CD4-positive, alpha-beta T cell (primary cell): ENCODE measurements at regions not wholly inside any gene's neighbourhood (a gene's known extent, or its start where the extent isn't known, plus 50 kb on each side); places are given as distances from the start of the nearest gene placed in this dataset.

Source experiments
- ATAC-seq: fragments of 200-7000 bp; cut with Tn5 transposase; one replicate; pipeline ENCODE4 v1.10.0; 2022; ENCODE audit warnings: mild to moderate bottlenecking; ENCODE audit not compliant: poor library complexity
- CTCF ChIA-PET: fragments of 350-600 bp; sonication (Branson Sonifier 250); formaldehyde crosslinking; loops from one replicate; lab custom pipeline; 2021; ENCODE audit warnings: antibody characterized with exemption, inconsistent platforms; lab: Charles Lee
- POLR2A ChIA-PET: fragments of 350-600 bp; sonication (Branson Sonifier 250); formaldehyde crosslinking; loops from one replicate; lab custom pipeline; 2021; ENCODE audit warnings: antibody characterized with exemption, inconsistent platforms; lab: Charles Lee
- DNase-seq, 14 experiments: peaks; one replicate each; pipeline ENCODE4 v3.0.0-alpha.2; 2013 to 2020; ENCODE audit warnings: mixed read lengths in 2 of 14
- H3K27ac ChIP-seq, 2 donors: one replicate each; pipeline versions ENCODE4 v1.5.1 to v1.7.0; 2013; ENCODE audit warnings: low read length in 2 of 2, low read depth in 1 of 2, mild to moderate bottlenecking in 1 of 2
- H3K27me3 ChIP-seq, 2 experiments: 1 replicate in 1 of 2; 2 replicates in 1 of 2; pipeline versions ENCODE4 v1.6.1 to v1.7.0; 2013; ENCODE audit warnings: low read length in 2 of 2, control low read depth in 1 of 2, mild to moderate bottlenecking in 1 of 2, moderate library complexity in 1 of 2; ENCODE audit not compliant: insufficient read depth in 2 of 2, control insufficient read depth in 1 of 2
- H3K36me3 ChIP-seq: one replicate; pipeline ENCODE4 v1.6.1; 2013; ENCODE audit warnings: low read length, control low read depth; ENCODE audit not compliant: insufficient read depth
- H3K4me1 ChIP-seq: one replicate; pipeline ENCODE4 v1.6.1; 2013; ENCODE audit warnings: low read length, control low read depth; ENCODE audit not compliant: insufficient read depth
- H3K4me3 ChIP-seq: one replicate; pipeline ENCODE4 v1.5.1; 2013; ENCODE audit warnings: mild to moderate bottlenecking, low read length, moderate library complexity
- H3K9me3 ChIP-seq, 2 experiments: 1 replicate in 1 of 2; 2 replicates in 1 of 2; pipeline versions ENCODE4 v1.6.1 to v1.7.0; 2013; ENCODE audit warnings: low read length in 2 of 2, mild to moderate bottlenecking in 2 of 2, control low read depth in 1 of 2, moderate library complexity in 1 of 2; ENCODE audit not compliant: control insufficient read depth in 1 of 2, insufficient read depth in 1 of 2
- H3K27ac Mint-ChIP-seq: one replicate; pipeline ENCODE4 v1.8.0; 2020; ENCODE audit warnings: mixed read lengths
- H3K27me3 Mint-ChIP-seq: one replicate; pipeline ENCODE4 v1.8.0; 2021; ENCODE audit warnings: mixed read lengths
- H3K36me3 Mint-ChIP-seq: one replicate; pipeline ENCODE4 v1.8.0; 2021; ENCODE audit warnings: low read depth, mixed read lengths
- H3K4me1 Mint-ChIP-seq: one replicate; pipeline ENCODE4 v1.8.0; 2021; ENCODE audit warnings: low read depth, mixed read lengths
- H3K4me3 Mint-ChIP-seq: one replicate; pipeline ENCODE4 v1.8.0; 2020; ENCODE audit warnings: mild to moderate bottlenecking, mixed read lengths
- H3K9me3 Mint-ChIP-seq: one replicate; pipeline ENCODE4 v1.8.0; 2020; ENCODE audit warnings: mixed read lengths
- CTCF ChIP-seq: fragments of 200-600 bp; IDR thresholded peaks from one replicate; pipeline ENCODE4 v1.8.0; 2022; ENCODE audit warnings: antibody characterized with exemption, mild to moderate bottlenecking
- intact Hi-C, 2 experiments: fragments of 100-400 bp; cut with DNase I in 1 of 2; cut with micrococcal nuclease in 1 of 2; formaldehyde crosslinking; loops; one replicate each; pipeline versions ENCODE4 v1.15.1 to v1.9.0; 2023 to 2025; cut with DNase I, micrococcal nuclease

DNA sequence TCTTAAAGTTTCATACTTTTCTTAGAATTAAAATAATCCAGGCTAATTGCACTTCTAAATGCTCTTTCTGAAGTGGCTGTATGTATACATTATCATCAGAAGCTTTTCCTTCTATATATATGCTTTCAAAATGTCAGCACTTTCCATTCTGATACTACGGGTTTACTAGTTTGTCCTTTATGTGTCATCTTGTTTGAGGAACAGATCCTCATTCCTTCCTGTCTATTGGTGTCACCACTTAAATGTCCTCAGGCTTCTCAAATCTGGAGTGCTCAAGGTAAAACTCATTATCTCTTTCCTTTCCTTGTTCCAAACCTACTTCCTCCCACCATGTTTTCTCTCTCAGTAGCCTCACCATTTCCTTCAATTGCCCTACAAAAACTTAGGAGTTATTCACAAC, 236.3 kb downstream of the CSNK1G3 start:
- POLR2A ChIA-PET, result no interaction called here
- ATAC-seq (no peak), DNase-seq (no peak)
- Histone ChIP-seq H3K4me1 (no peaks in the 10 kb centered on the region), H3K9me3 (no peaks in the 10 kb centered on the region), H3K36me3 (no peaks in the 10 kb centered on the region), H3K4me3 (no peak overlapping the region), H3K27ac (no peak overlapping the region), H3K27me3 (no peaks in the 10 kb centered on the region)
- Mint-ChIP-seq H3K27me3 (no peaks in the 10 kb centered on the region), H3K27ac (no peak overlapping the region), H3K4me1 (no peaks in the 10 kb centered on the region), H3K9me3 (no peaks in the 10 kb centered on the region), H3K36me3 (no peaks in the 10 kb centered on the region), H3K4me3 (no peak overlapping the region)
- intact Hi-C loops, result no loop called here
- CTCF ChIA-PET, result no interaction called here
- no peak for TF ChIP-seq CTCF

DNA sequence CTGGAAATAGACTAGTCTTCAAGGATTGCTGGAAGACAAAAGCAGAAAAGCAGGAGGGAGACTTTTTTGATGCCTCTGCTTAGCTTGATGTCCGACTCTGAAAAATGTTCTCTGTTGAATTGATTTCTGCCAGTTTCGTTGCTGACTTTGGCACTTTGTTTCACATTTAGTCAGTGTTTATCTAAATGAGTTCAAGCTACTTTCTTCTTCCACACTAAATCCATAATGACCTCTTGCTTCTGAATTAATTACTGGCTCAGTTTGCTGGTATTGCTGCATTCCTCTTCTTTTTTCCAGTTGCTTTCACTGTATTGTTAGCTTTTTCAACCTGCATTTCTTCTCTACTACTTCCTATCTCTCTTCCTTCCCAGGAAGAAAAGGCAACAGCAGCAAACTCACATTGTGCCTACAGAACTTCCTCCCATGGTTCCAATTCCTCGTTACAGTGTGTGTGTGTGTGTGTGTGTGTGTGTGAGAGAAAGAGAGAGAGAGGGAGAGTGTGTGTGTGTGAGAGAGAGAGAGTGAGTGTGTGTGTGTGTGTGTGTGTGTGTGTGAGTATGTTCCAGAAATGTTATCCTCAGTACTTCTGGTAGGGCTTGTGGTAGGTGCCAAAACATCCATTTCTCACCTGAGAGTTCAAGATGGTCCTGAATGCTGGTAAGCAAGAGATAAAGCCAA, 234.8 kb downstream of the CSNK1G3 start:
- no peak for TF ChIP-seq CTCF
- Mint-ChIP-seq H3K9me3 (no peaks in the 10 kb centered on the region), H3K36me3 (no peaks in the 10 kb centered on the region), H3K4me1 (no peaks in the 10 kb centered on the region), H3K27me3 (no peaks in the 10 kb centered on the region), H3K27ac (no peak overlapping the region), H3K4me3 (no peak overlapping the region)
- intact Hi-C loops, result no loop called here
- Histone ChIP-seq H3K4me3 (no peak overlapping the region), H3K27ac (no peak overlapping the region), H3K27me3 (no peaks in the 10 kb centered on the region), H3K36me3 (no peaks in the 10 kb centered on the region), H3K9me3 (peaks cover 0 to 3% of the 10 kb centered on the region in 2 experiments), H3K4me1 (no peaks in the 10 kb centered on the region)
- ATAC-seq (no peak), DNase-seq (no peak)
- CTCF ChIA-PET, result no interaction called here
- POLR2A ChIA-PET, result no interaction called here

GRCh38 chr5:123743990-123744583, 232.1 kb downstream of the CSNK1G3 start:
- Histone ChIP-seq H3K36me3 (no peaks in the 10 kb centered on the region), H3K27me3 (no peaks in the 10 kb centered on the region), H3K4me1 (no peaks in the 10 kb centered on the region), H3K9me3 (peaks cover 0 to 3% of the 10 kb centered on the region in 2 experiments), H3K27ac (no peak overlapping the region), H3K4me3 (no peak overlapping the region)
- no peak overlapping the region for H3K4me3 Mint-ChIP-seq
- no peak for ATAC-seq
- no peaks in the 10 kb centered on the region for H3K9me3 Mint-ChIP-seq
- H3K36me3 Mint-ChIP-seq, result no peaks in the 10 kb centered on the region
- ChIA-PET POLR2A (no interaction called here), CTCF (no interaction called here)
- no peak for DNase-seq
- no peak for TF ChIP-seq CTCF
- H3K4me1 Mint-ChIP-seq, result no peaks in the 10 kb centered on the region
- no peaks in the 10 kb centered on the region for H3K27me3 Mint-ChIP-seq
- no peak overlapping the region for H3K27ac Mint-ChIP-seq
- intact Hi-C loops, result no loop called here
